IPS-18c (cell line): ENCODE measurements at regions not wholly inside any gene's neighbourhood (a gene's known extent, or its start where the extent isn't known, plus 50 kb on each side); places are given as distances from the start of the nearest gene placed in this dataset.
"Not testable (repeated sequence)": the region's sequence is repeated elsewhere in the genome, so short reads cannot be mapped to it uniquely, and the experiment has no call there.

Experiments
- H3K4me3 ChIP-seq: 2 replicates; pipeline ENCODE4 v1.7.0; 2013; ENCODE audit warnings: low read depth, mild to moderate bottlenecking, low read length, moderate library complexity; ENCODE audit not compliant: insufficient read depth
- H3K9me3 ChIP-seq: one replicate; pipeline ENCODE4 v1.6.1; 2013; ENCODE audit warnings: mild to moderate bottlenecking, low read length, moderate library complexity; ENCODE audit not compliant: control insufficient read depth, insufficient read depth

DNA sequence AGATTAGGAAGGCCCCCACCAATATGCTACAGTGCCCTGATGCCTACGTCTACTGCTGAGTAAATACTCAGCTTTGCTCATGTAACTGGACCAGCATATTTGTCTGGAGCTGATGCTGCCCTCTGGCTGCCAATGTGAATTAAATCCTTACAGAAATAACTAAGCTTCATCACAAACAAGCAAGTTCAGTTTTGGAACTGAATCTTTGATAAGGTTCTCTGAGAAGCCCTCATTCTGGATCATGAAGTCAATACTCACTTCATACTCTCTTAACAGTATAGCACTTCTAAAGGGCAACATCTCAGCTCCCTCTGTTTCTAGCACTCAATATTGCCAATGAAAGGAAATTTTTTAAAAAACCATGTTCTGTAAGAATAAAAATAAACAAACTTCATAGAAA is 246.7 kb downstream of the ETV1 start:
- no peaks in the 10 kb centered on the region for H3K9me3 ChIP-seq
- no peak overlapping the region for H3K4me3 ChIP-seq

DNA sequence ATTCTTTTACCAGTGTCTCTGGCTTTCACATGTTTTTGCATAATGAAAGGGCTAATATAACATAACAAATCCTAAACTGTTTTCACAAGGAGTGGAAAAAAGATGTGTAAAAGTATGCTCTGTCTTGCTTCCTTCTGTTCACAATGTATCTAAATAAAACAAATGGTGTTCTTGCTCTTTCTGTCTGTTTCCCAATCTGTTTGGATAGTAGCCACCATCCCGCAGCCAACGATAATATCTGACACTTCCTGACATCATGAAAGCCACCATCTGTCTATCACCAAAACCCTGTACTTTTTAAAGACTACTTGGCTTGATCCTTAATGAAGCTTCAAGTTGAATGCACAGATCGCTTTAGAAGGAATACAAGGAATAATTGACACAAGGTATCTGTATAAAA is 246.2 kb downstream of the ETV1 start:
- H3K4me3 ChIP-seq, result no peak overlapping the region
- no peaks in the 10 kb centered on the region for H3K9me3 ChIP-seq

- Histone ChIP-seq H3K4me3 (no peak overlapping the region), H3K9me3 (no peaks in the 10 kb centered on the region)
Measured at GRCh38 chr7:13745530-13745929, 243.9 kb downstream of the ETV1 start.

GRCh38 chr7:13748998-13749397 is 240.5 kb downstream of the ETV1 start:
- no peaks in the 10 kb centered on the region for H3K9me3 ChIP-seq

GRCh38 chr7:13749636-13750035 is 239.8 kb downstream of the ETV1 start:
- H3K9me3 ChIP-seq, result no peaks in the 10 kb centered on the region
- no peak overlapping the region for H3K4me3 ChIP-seq

More at GRCh38 chr7:13748998-13749397, 240.5 kb downstream of the ETV1 start:
- no peak overlapping the region for H3K4me3 ChIP-seq

GRCh38 chr7:13751766-13752165 is 237.7 kb downstream of the ETV1 start:
- Histone ChIP-seq H3K9me3 (no peaks in the 10 kb centered on the region), H3K4me3 (no peak overlapping the region)

- Histone ChIP-seq H3K9me3 (no peaks in the 10 kb centered on the region), H3K4me3 (no peak overlapping the region)
Measured at GRCh38 chr7:13757841-13758240, 231.6 kb downstream of the ETV1 start.

DNA sequence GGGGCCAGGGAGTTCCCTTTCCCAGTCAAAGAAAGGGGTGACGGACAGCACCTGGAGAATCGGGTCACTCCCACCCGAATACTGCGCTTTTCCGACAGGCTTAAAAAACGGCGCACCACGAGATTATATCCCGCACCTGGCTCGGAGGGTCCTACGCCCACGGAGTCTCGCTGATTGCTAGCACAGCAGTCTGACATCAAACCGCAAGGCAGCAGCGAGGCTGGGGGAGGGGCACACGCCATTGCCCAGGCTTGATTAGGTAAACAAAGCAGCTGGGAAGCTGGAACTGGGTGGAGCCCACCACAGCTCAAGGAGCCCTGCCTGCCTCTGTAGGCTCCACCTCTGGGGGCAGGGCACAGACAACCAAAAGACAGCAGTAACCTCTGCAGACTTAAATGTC is 223.6 kb downstream of the ETV1 start:
- H3K9me3 ChIP-seq, H3K4me3 ChIP-seq: not testable (repeated sequence)

DNA sequence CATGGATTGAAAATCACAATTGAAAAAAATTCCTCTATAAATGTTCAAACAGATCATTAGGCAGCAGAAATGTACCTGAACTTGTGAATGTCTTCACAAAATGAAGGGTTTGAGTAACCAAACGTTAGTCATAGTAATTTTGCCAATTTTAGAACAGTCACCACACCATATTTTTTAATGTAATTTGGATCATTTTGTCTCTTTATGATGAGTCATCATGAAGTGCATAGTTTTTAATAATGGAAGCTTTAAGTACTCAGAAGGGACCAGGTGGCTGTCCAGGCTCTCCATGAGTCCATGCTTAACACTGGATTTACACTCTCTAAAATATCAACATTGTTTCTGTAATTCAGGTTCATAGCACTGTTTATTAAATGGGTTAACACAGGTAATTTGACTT is 219.2 kb downstream of the ETV1 start:
- Histone ChIP-seq H3K4me3 (no peak overlapping the region), H3K9me3 (no peaks in the 10 kb centered on the region)

GRCh38 chr7:13774976-13775375 is 214.5 kb downstream of the ETV1 start:
- no peak overlapping the region for H3K4me3 ChIP-seq
- H3K9me3 ChIP-seq, result no peaks in the 10 kb centered on the region

- Histone ChIP-seq H3K9me3 (no peaks in the 10 kb centered on the region), H3K4me3 (no peak overlapping the region)
Measured at GRCh38 chr7:13777242-13777641, 212.2 kb downstream of the ETV1 start.

GRCh38 chr7:13778967-13779366 is 210.5 kb downstream of the ETV1 start:
- Histone ChIP-seq H3K9me3 (no peaks in the 10 kb centered on the region), H3K4me3 (no peak overlapping the region)

DNA sequence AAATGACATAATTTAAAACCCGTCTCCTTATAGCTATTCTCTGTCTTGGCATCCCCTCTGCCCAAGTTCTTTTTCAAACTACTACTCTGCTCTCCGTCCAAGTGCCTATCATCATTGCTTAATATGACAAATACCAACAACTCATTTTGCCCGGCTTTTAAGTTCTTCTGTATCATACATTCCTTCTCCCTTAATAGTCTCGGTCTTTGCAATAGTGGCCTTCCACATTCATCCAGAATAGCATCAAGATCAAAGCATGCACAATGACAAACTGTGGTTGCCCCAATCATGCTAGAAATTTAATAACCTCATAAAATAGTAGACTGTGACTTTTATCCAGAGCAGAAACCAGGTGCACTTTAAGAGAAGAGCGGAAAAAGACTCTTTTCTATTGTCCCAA is 198.9 kb downstream of the ETV1 start:
- no peak overlapping the region for H3K4me3 ChIP-seq
- H3K9me3 ChIP-seq, result no peaks in the 10 kb centered on the region

GRCh38 chr7:13792208-13792607 is 197.3 kb downstream of the ETV1 start:
- H3K4me3 ChIP-seq, result no peak overlapping the region
- H3K9me3 ChIP-seq, result no peaks in the 10 kb centered on the region

DNA sequence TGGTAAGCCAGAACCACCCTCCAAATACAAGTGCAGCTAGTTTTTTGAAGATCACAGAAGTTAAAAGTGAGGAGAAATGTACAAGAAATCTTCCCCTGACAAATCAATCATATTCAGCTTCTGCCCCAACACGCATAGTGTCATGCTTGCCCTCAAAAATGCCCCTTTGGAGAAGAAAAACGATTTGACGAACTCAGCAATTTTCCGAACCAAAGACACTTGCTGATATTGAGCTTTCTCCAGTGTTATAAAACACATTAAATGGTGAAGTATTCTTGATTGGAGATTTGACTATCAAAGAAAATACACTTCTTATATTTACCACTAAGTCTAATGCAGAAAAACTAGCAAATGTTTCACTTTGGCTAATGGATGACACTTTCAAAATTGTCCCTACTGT is 195.5 kb downstream of the ETV1 start:
- no peaks in the 10 kb centered on the region for H3K9me3 ChIP-seq
- H3K4me3 ChIP-seq, result no peak overlapping the region

DNA sequence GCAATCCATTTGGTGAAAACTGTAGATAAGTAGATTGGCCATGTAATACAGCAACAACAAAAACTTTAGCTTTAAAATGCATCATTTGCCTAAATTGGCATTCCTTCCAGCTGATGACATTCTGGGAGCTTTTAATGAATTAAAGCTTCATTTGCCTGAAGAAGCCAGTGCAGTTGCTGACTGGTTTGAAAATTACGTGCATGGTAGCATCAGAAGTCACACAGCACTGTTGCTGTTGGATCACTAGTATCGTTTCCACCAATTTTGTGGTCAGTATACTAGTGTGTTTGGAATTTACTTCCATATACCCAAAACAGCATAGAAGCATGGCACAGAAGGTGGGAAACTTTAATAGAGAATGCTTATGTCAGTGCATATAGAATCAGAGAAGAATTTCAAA is 194.9 kb downstream of the ETV1 start:
- no peak overlapping the region for H3K4me3 ChIP-seq
- no peaks in the 10 kb centered on the region for H3K9me3 ChIP-seq

GRCh38 chr7:13797545-13797944 is 191.9 kb downstream of the ETV1 start:
- no peak overlapping the region for H3K4me3 ChIP-seq
- no peaks in the 10 kb centered on the region for H3K9me3 ChIP-seq

GRCh38 chr7:13800694-13801448 is 188.6 kb downstream of the ETV1 start:
- H3K4me3 ChIP-seq, result no peak overlapping the region
- no peaks in the 10 kb centered on the region for H3K9me3 ChIP-seq

- Histone ChIP-seq H3K4me3 (no peak overlapping the region), H3K9me3 (no peaks in the 10 kb centered on the region)
Measured at GRCh38 chr7:13801669-13802068, 187.8 kb downstream of the ETV1 start.
